Prostate gland (tissue), 2 donors: ENCODE measurements at regions not wholly inside any gene's neighbourhood (a gene's known extent, or its start where the extent isn't known, plus 50 kb on each side); places are given as distances from the start of the nearest gene placed in this dataset.

ENCODE experiments used
- POLR2A ChIP-seq: fragments of 450-650 bp; IDR thresholded peaks from one replicate; pipeline ENCODE4 v1.6.1; 2016; ENCODE audit warnings: antibody characterized with exemption, mild to moderate bottlenecking
- TF ChIP-seq, protein P1 (sequence below), 4 experiments: fragments of 200-600 bp in 2 of 4; fragments of 450-650 bp in 2 of 4; sonication (generic) in 2 of 4; IDR thresholded peaks; 1 replicate in 3 of 4; 2 replicates in 1 of 4; pipeline ENCODE4 v1.5.1; 2016 to 2019; ENCODE audit warnings: antibody characterized with exemption in 4 of 4, mild to moderate bottlenecking in 2 of 4, moderate library complexity in 2 of 4

DNA sequence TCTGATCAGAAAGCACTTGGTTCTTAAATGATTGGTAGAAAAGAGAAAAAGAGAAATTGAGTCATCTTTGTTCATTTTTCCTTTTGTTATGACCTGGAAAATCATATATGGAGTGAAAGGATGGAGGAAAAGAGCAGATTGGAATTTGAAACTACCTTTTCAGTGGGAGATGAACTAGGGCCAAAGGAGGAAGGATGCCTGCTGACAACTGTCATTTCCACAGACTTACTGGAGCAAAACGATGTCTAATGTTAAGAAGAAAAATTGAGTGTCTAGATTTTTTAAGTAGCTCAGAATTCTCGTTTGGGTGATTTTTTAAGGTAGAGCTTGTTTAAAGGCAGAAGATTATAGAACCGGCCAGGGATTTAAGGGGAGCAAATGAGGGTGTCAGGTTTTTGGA lies 144.6 kb upstream of the KCNIP4 start:
- TF ChIP-seq, protein P1, sequence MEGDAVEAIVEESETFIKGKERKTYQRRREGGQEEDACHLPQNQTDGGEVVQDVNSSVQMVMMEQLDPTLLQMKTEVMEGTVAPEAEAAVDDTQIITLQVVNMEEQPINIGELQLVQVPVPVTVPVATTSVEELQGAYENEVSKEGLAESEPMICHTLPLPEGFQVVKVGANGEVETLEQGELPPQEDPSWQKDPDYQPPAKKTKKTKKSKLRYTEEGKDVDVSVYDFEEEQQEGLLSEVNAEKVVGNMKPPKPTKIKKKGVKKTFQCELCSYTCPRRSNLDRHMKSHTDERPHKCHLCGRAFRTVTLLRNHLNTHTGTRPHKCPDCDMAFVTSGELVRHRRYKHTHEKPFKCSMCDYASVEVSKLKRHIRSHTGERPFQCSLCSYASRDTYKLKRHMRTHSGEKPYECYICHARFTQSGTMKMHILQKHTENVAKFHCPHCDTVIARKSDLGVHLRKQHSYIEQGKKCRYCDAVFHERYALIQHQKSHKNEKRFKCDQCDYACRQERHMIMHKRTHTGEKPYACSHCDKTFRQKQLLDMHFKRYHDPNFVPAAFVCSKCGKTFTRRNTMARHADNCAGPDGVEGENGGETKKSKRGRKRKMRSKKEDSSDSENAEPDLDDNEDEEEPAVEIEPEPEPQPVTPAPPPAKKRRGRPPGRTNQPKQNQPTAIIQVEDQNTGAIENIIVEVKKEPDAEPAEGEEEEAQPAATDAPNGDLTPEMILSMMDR (IDR thresholded peaks at IDR 0.05) = no peak
- no peak for TF ChIP-seq POLR2A
